OCI-LY7 (cell line): ENCODE measurements at regions not wholly inside any gene's neighbourhood (a gene's known extent, or its start where the extent isn't known, plus 50 kb on each side); places are given as distances from the start of the nearest gene placed in this dataset.

ENCODE experiments used
- EZH2phosphoT487 ChIP-seq: fragments of 200-600 bp; sonication (generic); IDR thresholded peaks from 2 replicates; pipeline ENCODE4 v1.6.1; 2018; ENCODE audit warnings: low read depth, borderline replicate concordance, mild to moderate bottlenecking, mixed run types, antibody characterized with exemption, low read length, moderate library complexity, mixed read lengths
- TF ChIP-seq, protein P1 (sequence below): fragments of 200-600 bp; sonication (generic); conservative IDR thresholded peaks from 2 replicates; pipeline ENCODE4 v1.5.1; 2014; ENCODE audit warnings: mild to moderate bottlenecking, antibody characterized with exemption, low read length, moderate library complexity, mixed read lengths

- TF ChIP-seq, protein P1, sequence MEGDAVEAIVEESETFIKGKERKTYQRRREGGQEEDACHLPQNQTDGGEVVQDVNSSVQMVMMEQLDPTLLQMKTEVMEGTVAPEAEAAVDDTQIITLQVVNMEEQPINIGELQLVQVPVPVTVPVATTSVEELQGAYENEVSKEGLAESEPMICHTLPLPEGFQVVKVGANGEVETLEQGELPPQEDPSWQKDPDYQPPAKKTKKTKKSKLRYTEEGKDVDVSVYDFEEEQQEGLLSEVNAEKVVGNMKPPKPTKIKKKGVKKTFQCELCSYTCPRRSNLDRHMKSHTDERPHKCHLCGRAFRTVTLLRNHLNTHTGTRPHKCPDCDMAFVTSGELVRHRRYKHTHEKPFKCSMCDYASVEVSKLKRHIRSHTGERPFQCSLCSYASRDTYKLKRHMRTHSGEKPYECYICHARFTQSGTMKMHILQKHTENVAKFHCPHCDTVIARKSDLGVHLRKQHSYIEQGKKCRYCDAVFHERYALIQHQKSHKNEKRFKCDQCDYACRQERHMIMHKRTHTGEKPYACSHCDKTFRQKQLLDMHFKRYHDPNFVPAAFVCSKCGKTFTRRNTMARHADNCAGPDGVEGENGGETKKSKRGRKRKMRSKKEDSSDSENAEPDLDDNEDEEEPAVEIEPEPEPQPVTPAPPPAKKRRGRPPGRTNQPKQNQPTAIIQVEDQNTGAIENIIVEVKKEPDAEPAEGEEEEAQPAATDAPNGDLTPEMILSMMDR = no peak
- TF ChIP-seq EZH2phosphoT487 = no peak
Observed at GRCh38 chr4:132003593-132003992, 1145.5 kb upstream of the PCDH10 start.
